ENCODE measurements at regions not wholly inside any gene's neighbourhood (a gene's known extent, or its start where the extent isn't known, plus 50 kb on each side); places are given as distances from the start of the nearest gene placed in this dataset.

- no peak for DNase-seq
These were observed 85.5 kb upstream of the SSTR1 start for GRCh38 chr14:38122241-38122640.

- no peak for DNase-seq
These were observed 83.2 kb upstream of the SSTR1 start for GRCh38 chr14:38124506-38124905.

GRCh38 chr14:38125481-38126037, 82.1 kb upstream of the SSTR1 start:
- DNase-seq: no peak

GRCh38 chr14:38127356-38127755, 80.3 kb upstream of the SSTR1 start:
- DNase-seq: no peak

GRCh38 chr14:38127784-38128183, 79.9 kb upstream of the SSTR1 start:
- no peak for DNase-seq

GRCh38 chr14:38128640-38129039, 79.1 kb upstream of the SSTR1 start:
- no peak for DNase-seq

GRCh38 chr14:38129192-38129591, 78.5 kb upstream of the SSTR1 start:
- DNase-seq: no peak

GRCh38 chr14:38129705-38130104, 78.0 kb upstream of the SSTR1 start:
- DNase-seq: no peak

- no peak for DNase-seq
These were observed 73.2 kb upstream of the SSTR1 start for GRCh38 chr14:38134416-38135030.

GRCh38 chr14:38135106-38135867, 72.4 kb upstream of the SSTR1 start:
- no peak for DNase-seq

- no peak for DNase-seq
These were observed 70.7 kb upstream of the SSTR1 start for GRCh38 chr14:38137005-38137404.

- no peak for DNase-seq
These were observed 69.1 kb upstream of the SSTR1 start for GRCh38 chr14:38138473-38139138.

GRCh38 chr14:38139926-38140325, 67.8 kb upstream of the SSTR1 start:
- no peak for DNase-seq

GRCh38 chr14:38143170-38143569, 64.5 kb upstream of the SSTR1 start:
- no peak for DNase-seq

GRCh38 chr14:38143659-38144505, 63.8 kb upstream of the SSTR1 start:
- no peak for DNase-seq

- no peak for DNase-seq
These were observed 62.6 kb upstream of the SSTR1 start for GRCh38 chr14:38145142-38145541.

- DNase-seq: no peak
These were observed 57.6 kb upstream of the SSTR1 start for GRCh38 chr14:38150075-38150474.

Measured in NCI-H1048 (cell line).